ENCODE measurements at regions not wholly inside any gene's neighbourhood (a gene's known extent, or its start where the extent isn't known, plus 50 kb on each side); places are given as distances from the start of the nearest gene placed in this dataset.
"Not testable (repeated sequence)": the region's sequence is repeated elsewhere in the genome, so short reads cannot be mapped to it uniquely, and the experiment has no call there.

GRCh38 chr9:88280816-88281382 lies 107.3 kb upstream of the SPIN1 start:
- no peak for DNase-seq (ENCODE audit: low spot score)

DNA sequence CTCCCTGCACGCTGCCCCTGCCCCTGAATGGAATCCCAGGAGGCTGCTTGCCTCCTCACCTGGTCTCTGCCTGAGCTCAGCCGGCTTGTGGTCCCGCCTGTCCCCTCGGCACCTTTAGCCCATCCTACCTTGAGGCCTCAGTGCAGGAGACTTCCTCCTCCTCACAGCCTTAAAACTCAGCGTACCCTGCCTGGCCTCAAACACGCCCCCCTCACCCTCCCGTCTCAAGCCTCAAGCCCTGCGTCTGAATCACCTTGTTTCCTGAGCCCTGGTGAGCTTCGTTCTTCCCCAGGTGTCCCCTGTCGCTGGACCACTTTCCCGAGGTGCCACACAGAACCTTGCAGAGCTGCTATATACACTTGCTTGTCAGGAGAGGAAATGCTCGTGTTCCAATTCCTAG lies 110.2 kb upstream of the SPIN1 start:
- DNase-seq (ENCODE audit: low spot score): no peak

GRCh38 chr9:88274078-88274477 lies 114.2 kb upstream of the SPIN1 start:
- DNase-seq (ENCODE audit: low spot score): no peak

- no peak for DNase-seq (ENCODE audit: low spot score)
These were observed 115.3 kb upstream of the SPIN1 start for GRCh38 chr9:88272986-88273385.

- DNase-seq (ENCODE audit: low spot score): no peak
These were observed 117.8 kb upstream of the SPIN1 start for GRCh38 chr9:88270413-88270812.

GRCh38 chr9:88268886-88269285 lies 119.4 kb upstream of the SPIN1 start:
- DNase-seq (ENCODE audit: low spot score): no peak

- DNase-seq (ENCODE audit: low spot score): no peak
These were observed 121.0 kb upstream of the SPIN1 start for GRCh38 chr9:88267283-88267682.

- no peak for DNase-seq (ENCODE audit: low spot score)
These were observed 121.8 kb upstream of the SPIN1 start for GRCh38 chr9:88266416-88266815.

GRCh38 chr9:88259001-88259400 lies 120.7 kb upstream of the SPATA31C2 start:
- DNase-seq (ENCODE audit: low spot score): no peak

DNA sequence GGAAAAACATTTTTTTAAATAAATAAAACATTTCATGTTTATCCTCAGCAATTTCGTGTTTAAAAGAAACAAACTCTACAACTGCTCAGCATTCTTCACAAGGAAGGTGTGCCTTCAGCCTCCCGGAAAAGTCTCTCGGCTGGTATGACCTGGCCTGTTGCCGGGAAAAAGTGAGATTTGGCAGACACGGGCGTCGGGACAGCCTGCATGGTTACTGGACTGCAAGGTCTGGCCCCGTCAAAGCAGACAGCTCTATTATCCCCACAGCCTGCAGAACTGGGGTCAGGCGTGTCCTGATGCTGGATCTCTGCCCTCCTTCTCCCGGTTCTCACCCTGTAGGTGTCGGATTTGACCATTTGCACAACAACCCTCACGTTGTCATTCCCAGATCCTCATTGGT lies 120.3 kb upstream of the SPATA31C2 start:
- DNase-seq (ENCODE audit: low spot score): no peak

GRCh38 chr9:88258024-88258423 lies 119.7 kb upstream of the SPATA31C2 start:
- DNase-seq (ENCODE audit: low spot score): no peak

DNA sequence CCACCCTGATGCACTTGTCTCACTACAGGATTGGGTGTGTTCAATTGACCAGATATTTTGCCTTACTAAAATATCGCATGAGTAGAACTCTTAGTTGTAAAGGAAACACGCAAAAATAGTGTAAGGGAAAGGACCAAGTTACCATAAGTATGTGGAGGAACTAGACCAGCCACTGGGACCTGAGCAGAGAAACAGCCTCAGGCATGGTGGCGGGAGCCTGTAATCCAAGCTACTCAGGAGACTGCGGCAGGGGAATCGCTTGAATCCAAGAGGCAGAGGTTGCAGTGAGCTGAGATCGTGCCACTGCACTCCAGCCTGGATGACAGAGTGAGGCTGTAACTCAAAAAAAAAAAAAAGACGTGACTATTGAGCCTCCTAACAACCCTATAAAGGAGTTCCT lies 117.9 kb upstream of the SPATA31C2 start:
- DNase-seq (ENCODE audit: low spot score): no peak

DNA sequence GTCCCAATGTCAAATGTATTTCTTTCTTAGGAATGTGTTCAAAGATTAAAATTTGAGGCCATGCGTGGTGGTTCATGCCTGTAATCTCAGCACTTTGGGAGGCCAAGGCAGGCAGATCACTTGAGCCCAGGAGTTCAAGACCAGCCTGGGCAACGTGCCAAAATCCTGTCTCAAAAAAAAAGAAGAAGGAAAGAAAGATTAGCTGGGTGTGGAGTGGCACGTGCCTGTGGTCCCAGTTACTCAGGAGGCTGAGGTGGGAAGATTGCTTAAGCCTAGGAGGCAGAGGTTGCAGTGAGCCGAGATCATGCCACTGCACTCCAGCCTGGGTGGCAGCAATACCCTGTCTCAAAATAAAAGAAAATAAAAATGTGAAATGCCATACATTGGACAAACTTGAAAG lies 117.5 kb upstream of the SPATA31C2 start:
- not testable (repeated sequence) for DNase-seq (ENCODE audit: low spot score)

DNA sequence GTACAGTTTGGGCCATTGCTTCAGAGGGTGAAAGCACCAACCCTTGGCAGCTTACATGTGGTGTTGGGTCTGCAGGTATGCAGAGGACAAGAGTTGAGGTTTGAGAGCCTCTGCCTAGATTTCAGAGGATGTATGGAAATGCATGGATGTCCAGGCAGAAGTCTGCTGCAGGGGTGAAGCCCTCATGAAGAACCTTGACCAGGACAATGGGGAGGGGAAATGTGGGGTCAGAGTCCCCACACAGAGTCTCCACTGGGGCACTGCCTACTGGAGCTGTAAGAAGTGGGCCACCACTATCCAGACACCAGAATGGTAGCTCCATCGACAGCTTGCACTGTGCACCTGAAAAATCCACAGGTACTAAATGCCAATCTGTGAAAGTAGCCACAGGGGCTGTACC lies 113.6 kb upstream of the SPATA31C2 start:
- no peak for DNase-seq (ENCODE audit: low spot score)

GRCh38 chr9:88243736-88244135 lies 105.5 kb upstream of the SPATA31C2 start:
- DNase-seq (ENCODE audit: low spot score): no peak

GRCh38 chr9:88242879-88243278 lies 104.6 kb upstream of the SPATA31C2 start:
- DNase-seq (ENCODE audit: low spot score): no peak

DNA sequence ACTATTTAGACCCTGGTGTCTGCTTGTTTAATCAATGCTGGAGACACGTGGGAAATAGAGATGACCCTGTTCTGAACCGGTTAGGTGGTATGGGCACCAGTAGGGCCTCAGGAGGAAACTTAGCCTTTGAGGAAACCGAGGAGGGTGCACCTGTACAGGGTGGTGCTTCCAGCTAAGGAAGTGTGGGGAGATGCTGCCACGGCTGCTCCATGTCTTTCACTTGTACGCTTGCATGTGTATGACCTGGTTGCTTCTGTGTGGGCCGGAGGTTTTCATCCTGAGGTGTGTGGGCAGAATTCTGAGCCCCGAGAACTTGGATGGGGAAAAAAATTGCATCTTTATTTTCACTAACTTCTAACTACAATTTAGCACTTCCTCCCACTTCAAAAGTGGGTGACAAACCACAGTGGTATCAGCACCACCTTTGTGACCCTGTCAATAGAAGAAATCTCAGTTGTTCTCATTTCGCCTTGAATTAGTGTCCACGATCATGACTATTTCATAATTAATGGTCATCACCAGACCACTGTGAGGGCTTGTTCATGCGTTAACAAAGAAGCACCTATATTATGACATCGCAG lies 99.8 kb upstream of the SPATA31C2 start:
- no peak for DNase-seq (ENCODE audit: low spot score)

DNA sequence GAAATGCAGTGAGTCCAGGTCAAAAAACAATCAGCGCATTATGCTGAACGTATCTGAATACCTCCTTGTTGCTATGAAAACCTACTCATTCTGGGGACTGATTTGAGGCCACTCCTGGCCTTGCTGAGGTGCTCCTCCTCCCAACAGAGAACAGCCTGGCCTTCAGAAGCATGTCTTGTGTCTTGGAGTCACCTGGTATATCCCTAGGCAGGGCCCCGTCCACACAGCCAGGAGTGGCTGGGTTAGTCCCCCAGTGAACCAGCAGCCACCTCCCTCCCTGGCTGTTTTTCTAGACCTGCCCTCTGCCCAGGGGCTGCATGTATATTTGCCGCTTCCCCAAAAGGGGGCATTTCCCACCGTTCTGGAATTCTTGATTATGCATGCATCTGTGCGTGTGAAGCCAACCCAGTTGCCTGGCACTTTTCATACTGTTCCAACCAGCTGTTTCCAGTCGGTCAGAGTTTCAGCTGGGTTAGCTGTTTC lies 99.2 kb upstream of the SPATA31C2 start:
- no peak for DNase-seq (ENCODE audit: low spot score)

DNA sequence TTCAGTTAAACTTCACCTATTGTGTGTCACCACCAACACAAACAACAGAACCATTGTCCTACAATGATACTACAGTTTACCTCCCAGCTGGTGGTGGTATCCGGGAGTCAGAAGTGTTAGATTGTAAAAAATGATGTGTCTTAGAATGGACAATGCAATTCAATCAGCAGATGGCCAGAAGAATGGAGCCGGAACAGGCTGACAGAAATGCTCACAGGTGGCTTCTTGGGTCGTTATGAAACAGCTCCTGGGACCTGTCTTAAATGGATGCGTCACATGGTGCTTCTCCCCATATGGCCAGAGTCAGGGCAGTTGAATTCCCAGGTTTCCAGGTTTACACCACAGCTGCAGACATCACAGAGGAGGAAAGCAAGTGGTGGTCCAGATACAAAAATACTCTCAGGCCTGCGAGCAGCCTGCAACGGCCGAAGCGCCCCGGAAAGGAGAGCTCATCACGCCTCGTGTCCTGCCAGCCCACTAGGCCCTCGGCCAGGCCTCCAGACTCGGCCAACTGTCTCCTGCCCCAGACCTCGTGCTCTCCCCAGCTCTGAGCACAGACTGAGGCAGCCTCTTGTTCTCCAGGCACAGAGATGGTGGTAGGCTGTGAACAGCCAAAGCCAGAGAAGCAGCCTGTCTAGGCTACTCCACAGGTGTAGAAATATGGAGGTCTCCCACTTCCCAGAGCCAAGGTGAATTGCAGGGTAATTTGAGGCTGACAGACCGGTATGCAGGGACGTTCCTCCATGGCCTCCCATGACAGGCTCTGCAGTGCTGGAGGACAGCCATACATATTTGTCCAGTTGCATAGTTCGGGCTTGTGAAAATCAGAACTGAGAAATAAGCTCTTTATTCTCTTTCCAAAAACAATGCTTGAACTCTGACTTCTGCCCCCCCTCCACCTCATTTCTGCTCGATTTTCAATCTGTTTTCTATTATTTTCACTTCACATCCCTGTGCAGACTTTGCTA lies 98.5 kb upstream of the SPATA31C2 start:
- DNase-seq (ENCODE audit: low spot score): no peak

- DNase-seq (ENCODE audit: low spot score): no peak
These were observed 97.3 kb upstream of the SPATA31C2 start for GRCh38 chr9:88235615-88236014.

DNA sequence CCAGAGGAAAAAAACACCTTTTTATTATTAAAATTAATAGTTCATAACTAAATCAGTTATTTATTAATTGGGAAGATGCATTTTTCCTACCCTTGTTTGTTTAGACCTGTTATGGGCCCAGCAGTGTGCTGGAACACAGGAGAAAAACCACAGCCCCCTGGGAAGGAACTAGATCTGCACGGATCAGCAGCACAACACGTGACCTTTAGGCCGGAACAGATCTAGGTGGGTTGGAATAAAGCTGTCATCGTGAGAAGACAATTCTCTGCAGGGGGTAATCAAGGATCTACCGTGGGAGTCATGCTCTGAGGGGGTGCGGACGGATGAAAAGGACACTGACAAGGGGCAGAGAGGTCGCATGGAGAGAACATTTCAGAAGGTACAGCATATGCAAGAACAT lies 95.8 kb upstream of the SPATA31C2 start:
- no peak for DNase-seq (ENCODE audit: low spot score)

DNA sequence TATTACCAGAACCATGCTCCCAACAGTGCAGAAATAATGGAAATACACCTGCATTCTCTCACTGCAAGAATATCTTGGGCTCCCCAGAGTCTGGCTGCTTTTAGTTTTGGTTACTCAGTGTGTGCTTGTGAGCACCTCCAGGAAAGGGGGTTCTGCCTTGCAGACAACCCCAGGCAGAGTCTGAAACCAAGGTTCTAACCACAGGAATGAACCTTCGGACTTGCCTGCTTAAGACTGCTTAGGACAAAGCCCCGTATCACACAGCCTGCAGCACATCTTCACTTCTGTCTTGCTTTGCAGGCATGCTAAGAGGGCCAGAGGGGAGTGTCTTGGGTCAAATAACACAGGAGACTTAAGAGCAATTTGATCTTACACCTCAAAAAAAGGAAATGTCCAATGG lies 94.8 kb upstream of the SPATA31C2 start:
- no peak for DNase-seq (ENCODE audit: low spot score)

GRCh38 chr9:88230612-88231011 lies 92.3 kb upstream of the SPATA31C2 start:
- no peak for DNase-seq (ENCODE audit: low spot score)

All from CD4-positive, alpha-beta T cell treated with Interleukin-15 for 4 hours (primary cell).